RWPE1 (cell line): ENCODE measurements at regions not wholly inside any gene's neighbourhood (a gene's known extent, or its start where the extent isn't known, plus 50 kb on each side); places are given as distances from the start of the nearest gene placed in this dataset.

Source experiments
- CTCF ChIA-PET: fragments of 350-600 bp; sonication (Branson Sonifier 250); formaldehyde crosslinking; extraction: SDS; loops from one replicate; lab custom pipeline; 2021; lab: Yijun Ruan, JAX
- POLR2A ChIA-PET: fragments of 400-600 bp; formaldehyde crosslinking; extraction: SDS; loops from one replicate; lab custom pipeline; 2020; ENCODE audit warnings: antibody characterized with exemption; ENCODE audit not compliant: low non-redundant PET; lab: Yijun Ruan, JAX
- DNase-seq: peaks from one replicate; pipeline ENCODE4 v3.0.0; 2012; ENCODE audit warnings: low spot score
- H3K27ac ChIP-seq: fragments of 450-650 bp; 2 replicates; pipeline ENCODE4 v1.5.1; 2017
- CTCF ChIP-seq: fragments of 450-650 bp; conservative IDR thresholded peaks from 2 replicates; pipeline ENCODE4 v1.5.1; 2017; ENCODE audit warnings: low read depth, mild to moderate bottlenecking

- no peak for DNase-seq
- ChIA-PET POLR2A (no interaction called here), CTCF (interaction anchor here (0.6 kb wide), 1 partner anchor 33 kb away, joined by 4 read pairs; no protein-coding TSS in a partner anchor)
- TF ChIP-seq CTCF: no peak
- H3K27ac ChIP-seq: no peak overlapping the region
These were observed 125.6 kb downstream of the ARSF start for GRCh38 chrX:3166670-3167455.

GRCh38 chrX:3165808-3166207 is 124.5 kb downstream of the ARSF start:
- TF ChIP-seq CTCF: no peak
- POLR2A ChIA-PET: no interaction called here
- CTCF ChIA-PET: no interaction called here
- H3K27ac ChIP-seq: no peak overlapping the region
- no peak for DNase-seq
